ENCODE measurements at regions not wholly inside any gene's neighbourhood (a gene's known extent, or its start where the extent isn't known, plus 50 kb on each side); places are given as distances from the start of the nearest gene placed in this dataset.

DNA sequence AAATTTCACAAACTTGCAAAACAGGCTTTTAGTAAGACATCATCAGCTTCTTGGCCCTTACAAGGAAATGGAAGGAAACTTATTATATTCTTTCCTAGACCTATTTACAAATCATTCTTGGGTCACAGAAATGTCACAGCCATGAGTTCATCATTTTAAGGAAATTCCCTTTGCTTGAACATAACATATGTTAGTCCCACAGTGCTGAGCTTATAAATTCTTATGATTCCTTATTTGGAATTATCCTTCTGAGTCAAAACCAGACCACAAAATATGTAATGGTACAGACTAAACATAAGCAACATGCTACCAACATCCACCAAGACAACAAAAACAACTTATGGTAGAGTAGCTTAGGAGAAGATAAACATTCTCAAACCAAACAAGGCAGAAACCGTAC lies 236.9 kb upstream of the CTSO start:
- TF ChIP-seq, protein P1, sequence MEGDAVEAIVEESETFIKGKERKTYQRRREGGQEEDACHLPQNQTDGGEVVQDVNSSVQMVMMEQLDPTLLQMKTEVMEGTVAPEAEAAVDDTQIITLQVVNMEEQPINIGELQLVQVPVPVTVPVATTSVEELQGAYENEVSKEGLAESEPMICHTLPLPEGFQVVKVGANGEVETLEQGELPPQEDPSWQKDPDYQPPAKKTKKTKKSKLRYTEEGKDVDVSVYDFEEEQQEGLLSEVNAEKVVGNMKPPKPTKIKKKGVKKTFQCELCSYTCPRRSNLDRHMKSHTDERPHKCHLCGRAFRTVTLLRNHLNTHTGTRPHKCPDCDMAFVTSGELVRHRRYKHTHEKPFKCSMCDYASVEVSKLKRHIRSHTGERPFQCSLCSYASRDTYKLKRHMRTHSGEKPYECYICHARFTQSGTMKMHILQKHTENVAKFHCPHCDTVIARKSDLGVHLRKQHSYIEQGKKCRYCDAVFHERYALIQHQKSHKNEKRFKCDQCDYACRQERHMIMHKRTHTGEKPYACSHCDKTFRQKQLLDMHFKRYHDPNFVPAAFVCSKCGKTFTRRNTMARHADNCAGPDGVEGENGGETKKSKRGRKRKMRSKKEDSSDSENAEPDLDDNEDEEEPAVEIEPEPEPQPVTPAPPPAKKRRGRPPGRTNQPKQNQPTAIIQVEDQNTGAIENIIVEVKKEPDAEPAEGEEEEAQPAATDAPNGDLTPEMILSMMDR (conservative IDR thresholded peaks at IDR 0.05 in 1 of 2, IDR thresholded peaks at IDR 0.05 in 1 of 2; ENCODE audit: extremely low read depth in 1 of 2, insufficient read depth in 1 of 2, low read depth in 1 of 2, low read length in 2 of 2): no peak
- TF ChIP-seq EZH2 (IDR thresholded peaks at IDR 0.05; ENCODE audit: borderline replicate concordance, low read length): no peak

Data from mammary epithelial cell (primary cell).